ENCODE measurements at regions not wholly inside any gene's neighbourhood (a gene's known extent, or its start where the extent isn't known, plus 50 kb on each side); places are given as distances from the start of the nearest gene placed in this dataset.

GRCh38 chr2:37448342-37449120 lies 104.1 kb downstream of the QPCT start:
- no peak for DNase-seq (ENCODE audit: low read depth)
- TF ChIP-seq, protein P1, sequence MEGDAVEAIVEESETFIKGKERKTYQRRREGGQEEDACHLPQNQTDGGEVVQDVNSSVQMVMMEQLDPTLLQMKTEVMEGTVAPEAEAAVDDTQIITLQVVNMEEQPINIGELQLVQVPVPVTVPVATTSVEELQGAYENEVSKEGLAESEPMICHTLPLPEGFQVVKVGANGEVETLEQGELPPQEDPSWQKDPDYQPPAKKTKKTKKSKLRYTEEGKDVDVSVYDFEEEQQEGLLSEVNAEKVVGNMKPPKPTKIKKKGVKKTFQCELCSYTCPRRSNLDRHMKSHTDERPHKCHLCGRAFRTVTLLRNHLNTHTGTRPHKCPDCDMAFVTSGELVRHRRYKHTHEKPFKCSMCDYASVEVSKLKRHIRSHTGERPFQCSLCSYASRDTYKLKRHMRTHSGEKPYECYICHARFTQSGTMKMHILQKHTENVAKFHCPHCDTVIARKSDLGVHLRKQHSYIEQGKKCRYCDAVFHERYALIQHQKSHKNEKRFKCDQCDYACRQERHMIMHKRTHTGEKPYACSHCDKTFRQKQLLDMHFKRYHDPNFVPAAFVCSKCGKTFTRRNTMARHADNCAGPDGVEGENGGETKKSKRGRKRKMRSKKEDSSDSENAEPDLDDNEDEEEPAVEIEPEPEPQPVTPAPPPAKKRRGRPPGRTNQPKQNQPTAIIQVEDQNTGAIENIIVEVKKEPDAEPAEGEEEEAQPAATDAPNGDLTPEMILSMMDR (IDR thresholded peaks at IDR 0.05; ENCODE audit: control insufficient read depth, insufficient read depth, low read depth, low read length, missing control alignments): no peak
- no peak overlapping the region for H3K4me3 ChIP-seq (ENCODE audit: control insufficient read depth, low read depth, low read length)

- no peak overlapping the region for H3K4me3 ChIP-seq (ENCODE audit: control insufficient read depth, low read depth, low read length)
- TF ChIP-seq, protein P1 (IDR thresholded peaks at IDR 0.05; ENCODE audit: control insufficient read depth, insufficient read depth, low read depth, low read length, missing control alignments): no peak
- no peak for DNase-seq (ENCODE audit: low read depth)
These were observed 105.4 kb downstream of the QPCT start for GRCh38 chr2:37449761-37450296.

- DNase-seq (ENCODE audit: low read depth): no peak
- TF ChIP-seq, protein P1 (IDR thresholded peaks at IDR 0.05; ENCODE audit: control insufficient read depth, insufficient read depth, low read depth, low read length, missing control alignments): no peak
- no peak overlapping the region for H3K4me3 ChIP-seq (ENCODE audit: control insufficient read depth, low read depth, low read length)
These were observed 108.6 kb downstream of the QPCT start for GRCh38 chr2:37453027-37453426.

DNA sequence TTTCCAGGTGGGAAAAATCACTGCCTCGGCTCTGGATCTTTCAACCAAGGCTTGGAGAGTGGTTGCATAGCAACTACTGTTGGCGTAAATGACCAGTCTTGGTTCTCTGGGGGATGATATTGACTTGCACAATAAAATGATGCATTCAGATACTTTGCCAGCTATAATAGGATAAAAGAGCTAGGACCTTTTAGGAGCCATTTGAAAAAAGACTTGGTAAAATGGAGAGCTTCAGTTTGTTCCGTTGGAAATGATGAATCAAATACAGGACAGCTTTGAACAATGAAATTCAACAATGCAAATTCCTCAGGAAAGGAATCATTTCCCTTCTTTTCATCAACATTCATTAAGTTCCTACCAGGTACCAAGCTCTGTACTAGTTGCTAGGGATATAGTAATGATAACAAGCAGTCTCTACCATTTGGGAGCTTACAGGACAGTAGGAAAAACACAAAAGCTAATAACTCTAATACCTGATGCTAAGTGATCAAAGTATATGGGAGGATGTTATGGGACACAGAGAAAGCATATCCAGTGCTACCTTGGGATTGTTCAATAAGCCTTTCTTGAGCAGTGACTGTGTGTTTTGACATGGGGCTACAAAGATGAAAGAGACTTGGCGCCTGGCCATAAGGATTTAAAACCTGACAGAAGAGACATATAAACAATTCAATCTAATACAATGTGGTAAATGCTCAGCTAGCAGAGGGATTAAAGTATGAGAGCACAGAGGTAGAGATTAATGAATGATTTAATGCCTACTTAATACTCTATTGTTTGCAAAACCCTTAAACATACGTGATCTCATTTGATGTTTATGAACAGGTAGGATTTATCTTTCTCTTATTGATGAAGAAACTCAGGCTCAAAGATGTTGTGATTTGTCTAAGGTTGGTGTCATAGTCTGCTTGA lies 110.7 kb downstream of the QPCT start:
- DNase-seq (ENCODE audit: low read depth): no peak
- H3K4me3 ChIP-seq (ENCODE audit: control insufficient read depth, low read depth, low read length): no peak overlapping the region
- TF ChIP-seq, protein P1 (IDR thresholded peaks at IDR 0.05; ENCODE audit: control insufficient read depth, insufficient read depth, low read depth, low read length, missing control alignments): no peak

- no peak for DNase-seq (ENCODE audit: low read depth)
- H3K4me3 ChIP-seq (ENCODE audit: control insufficient read depth, low read depth, low read length): no peak overlapping the region
- TF ChIP-seq, protein P1 (IDR thresholded peaks at IDR 0.05; ENCODE audit: control insufficient read depth, insufficient read depth, low read depth, low read length, missing control alignments): no peak
These were observed 112.0 kb downstream of the QPCT start for GRCh38 chr2:37456479-37456878.

DNA sequence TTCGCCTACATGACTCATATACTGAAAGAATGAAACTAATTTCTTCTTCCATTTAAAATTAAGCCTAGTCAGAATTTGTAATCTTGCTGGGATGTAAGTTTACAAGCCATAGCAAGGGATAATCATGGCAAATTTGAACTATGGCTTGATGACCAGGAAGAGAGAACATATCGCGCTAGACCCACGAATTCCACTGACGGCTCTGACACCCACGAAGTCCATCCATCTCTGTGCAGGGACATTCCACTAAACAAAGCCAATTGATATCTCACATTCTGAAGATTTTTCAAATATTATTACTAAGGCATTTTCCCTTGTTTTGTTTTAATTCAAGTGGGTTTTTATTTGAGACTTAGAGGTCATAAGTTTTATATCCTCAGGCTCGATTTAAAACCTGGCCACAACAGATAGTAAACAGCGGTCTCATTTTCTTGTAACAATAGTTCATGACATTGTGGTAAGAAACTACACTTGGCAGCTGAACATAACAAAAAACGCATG lies 113.0 kb downstream of the QPCT start:
- DNase-seq (ENCODE audit: low read depth): peak; percentile 67
- TF ChIP-seq, protein P1 (IDR thresholded peaks at IDR 0.05; ENCODE audit: control insufficient read depth, insufficient read depth, low read depth, low read length, missing control alignments): no peak
- no peak overlapping the region for H3K4me3 ChIP-seq (ENCODE audit: control insufficient read depth, low read depth, low read length)
